ENCODE measurements at regions not wholly inside any gene's neighbourhood (a gene's known extent, or its start where the extent isn't known, plus 50 kb on each side); places are given as distances from the start of the nearest gene placed in this dataset.
"Not testable (repeated sequence)": the region's sequence is repeated elsewhere in the genome, so short reads cannot be mapped to it uniquely, and the experiment has no call there.

DNA sequence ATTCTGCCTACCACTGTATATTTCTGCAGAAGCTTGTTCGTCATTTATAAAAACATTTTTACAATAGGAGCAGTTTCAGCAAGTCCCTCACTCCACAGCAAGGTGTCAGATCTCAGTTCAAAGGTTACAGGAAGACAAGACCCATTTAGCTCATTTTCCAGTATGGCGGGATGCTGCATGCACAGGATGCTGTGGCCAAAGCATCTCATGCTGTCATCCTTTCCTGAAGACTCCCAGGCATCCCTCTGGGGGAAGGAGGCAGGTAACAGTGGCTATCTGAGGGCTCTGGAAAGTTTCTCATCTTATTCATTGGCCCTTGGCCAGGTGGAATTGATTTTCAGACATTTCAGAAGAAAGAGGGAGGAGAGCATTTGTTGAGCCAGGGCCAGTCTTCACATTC, 539.3 kb upstream of the CDH5 start:
- no peaks in the 10 kb centered on the region for H3K36me3 Mint-ChIP-seq (ENCODE audit: insufficient read depth)
- H3K4me3 Mint-ChIP-seq: no peak overlapping the region
- peaks cover 5 to 11% of the 10 kb centered on the region in 2 donors for H3K9me3 Mint-ChIP-seq
- H3K27ac Mint-ChIP-seq: no peak overlapping the region
- no peaks in the 10 kb centered on the region for H3K27me3 Mint-ChIP-seq
- no peak for DNase-seq
- no peak for ATAC-seq (replicated peaks)
- H3K4me1 Mint-ChIP-seq (ENCODE audit: low read depth in 2 of 2): no peaks in the 10 kb centered on the region

DNA sequence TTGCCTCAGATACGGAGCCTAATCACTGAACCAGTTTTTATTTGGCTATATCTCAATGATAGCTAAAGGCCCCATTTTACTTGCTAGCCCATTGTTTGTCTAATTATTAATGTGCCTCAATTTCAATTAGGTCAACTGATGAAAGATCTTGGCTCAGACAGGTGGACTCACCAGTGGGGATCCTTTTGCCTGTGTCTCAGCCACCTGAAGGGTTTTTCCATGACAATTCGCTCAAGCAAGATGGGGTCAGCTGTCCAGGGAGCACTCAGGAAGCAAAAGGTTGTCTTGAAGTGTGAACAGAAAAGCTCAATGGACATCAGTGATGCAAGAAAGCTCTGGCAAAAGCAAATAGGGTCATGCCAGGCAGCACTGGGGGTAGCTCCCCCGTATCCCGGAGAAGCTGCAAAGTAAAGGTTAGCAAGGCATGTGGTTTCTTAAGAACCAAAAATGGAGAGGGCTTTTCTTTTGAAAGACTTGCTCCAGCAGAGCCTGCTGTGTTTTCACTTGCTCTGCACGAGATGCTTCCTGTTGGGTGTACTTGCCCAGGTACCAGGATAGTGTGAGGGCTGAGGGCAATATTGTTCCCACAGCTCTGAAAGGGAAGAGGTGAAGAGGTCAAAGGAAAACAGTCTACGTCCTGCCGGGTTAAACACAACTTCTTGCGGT, 541.2 kb upstream of the CDH5 start:
- Mint-ChIP-seq H3K27ac (no peak overlapping the region), H3K9me3 (peaks cover 5 to 11% of the 10 kb centered on the region in 2 donors), H3K4me3 (no peak overlapping the region), H3K36me3 (ENCODE audit: insufficient read depth) (no peaks in the 10 kb centered on the region), H3K27me3 (no peaks in the 10 kb centered on the region), H3K4me1 (ENCODE audit: low read depth in 2 of 2) (no peaks in the 10 kb centered on the region)
- ATAC-seq (replicated peaks) (no peak), DNase-seq (no peak)

DNA sequence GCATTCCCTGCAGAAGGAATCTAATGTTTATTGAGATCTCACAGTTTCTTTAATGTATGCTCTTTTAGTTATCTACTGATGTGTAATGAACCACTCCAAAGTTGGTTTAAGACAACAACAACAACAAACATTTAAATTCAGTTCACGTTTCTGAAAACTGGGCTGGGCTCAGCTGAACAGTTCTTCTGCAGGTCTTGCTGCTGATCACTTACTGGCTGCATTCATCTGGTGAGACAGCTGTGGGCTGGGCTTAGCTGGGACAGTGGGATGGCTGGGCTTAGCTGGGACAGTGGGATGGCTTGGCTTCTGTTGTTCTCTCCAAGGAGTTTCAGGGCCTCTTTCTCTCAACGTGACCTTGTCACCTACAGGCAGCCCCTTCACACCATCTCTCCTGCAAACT, 544.3 kb upstream of the CDH5 start:
- H3K9me3 Mint-ChIP-seq: peaks cover 0 to 2% of the 10 kb centered on the region in 2 donors
- no peaks in the 10 kb centered on the region for H3K36me3 Mint-ChIP-seq (ENCODE audit: insufficient read depth)
- DNase-seq (no peak), ATAC-seq (replicated peaks) (no peak)
- H3K27me3 Mint-ChIP-seq: no peaks in the 10 kb centered on the region
- no peaks in the 10 kb centered on the region for H3K4me1 Mint-ChIP-seq (ENCODE audit: low read depth in 2 of 2)
- H3K27ac Mint-ChIP-seq: no peak overlapping the region
- no peak overlapping the region for H3K4me3 Mint-ChIP-seq

DNA sequence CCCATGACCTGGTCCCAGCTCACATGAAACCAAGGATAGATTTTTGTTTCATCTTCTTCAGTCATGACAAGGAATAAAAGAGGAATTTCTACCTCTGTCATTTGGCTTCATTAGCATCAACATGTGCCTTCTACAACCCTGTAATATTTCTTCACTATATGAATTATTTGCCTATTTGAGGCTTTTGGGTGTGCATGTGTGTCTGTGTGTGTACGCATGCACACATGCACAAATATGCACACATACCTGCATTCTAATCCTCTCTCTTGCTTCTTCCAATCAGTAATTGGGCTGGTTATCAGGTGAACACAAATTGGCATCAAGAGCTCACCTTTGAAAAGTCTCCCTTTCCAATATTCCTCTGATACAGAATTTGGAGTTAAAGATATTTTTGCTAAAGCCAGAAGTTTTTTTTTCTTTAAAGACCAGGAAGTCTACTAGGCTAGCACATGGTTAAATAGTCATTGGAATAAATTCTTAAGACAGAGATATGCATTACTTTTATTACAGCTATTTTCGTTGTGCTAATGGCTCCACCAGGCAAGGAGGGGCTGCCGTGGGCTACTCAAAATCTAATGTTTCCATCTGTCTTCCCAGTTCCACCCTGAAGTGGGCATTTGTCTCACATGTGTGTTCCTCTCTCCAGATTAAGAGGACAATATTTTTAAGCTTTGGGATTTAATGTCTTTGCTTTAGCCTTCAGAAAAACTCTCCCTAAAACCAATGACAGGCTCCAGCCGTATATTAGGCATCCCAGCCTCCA, 547.2 kb upstream of the CDH5 start:
- H3K27ac Mint-ChIP-seq: no peak overlapping the region
- H3K4me3 Mint-ChIP-seq: no peak overlapping the region
- DNase-seq (no peak), ATAC-seq (replicated peaks) (no peak)
- no peaks in the 10 kb centered on the region for H3K36me3 Mint-ChIP-seq (ENCODE audit: insufficient read depth)
- no peaks in the 10 kb centered on the region for H3K4me1 Mint-ChIP-seq (ENCODE audit: low read depth in 2 of 2)
- no peaks in the 10 kb centered on the region for H3K27me3 Mint-ChIP-seq
- H3K9me3 Mint-ChIP-seq: peaks cover 0 to 2% of the 10 kb centered on the region in 2 donors

DNA sequence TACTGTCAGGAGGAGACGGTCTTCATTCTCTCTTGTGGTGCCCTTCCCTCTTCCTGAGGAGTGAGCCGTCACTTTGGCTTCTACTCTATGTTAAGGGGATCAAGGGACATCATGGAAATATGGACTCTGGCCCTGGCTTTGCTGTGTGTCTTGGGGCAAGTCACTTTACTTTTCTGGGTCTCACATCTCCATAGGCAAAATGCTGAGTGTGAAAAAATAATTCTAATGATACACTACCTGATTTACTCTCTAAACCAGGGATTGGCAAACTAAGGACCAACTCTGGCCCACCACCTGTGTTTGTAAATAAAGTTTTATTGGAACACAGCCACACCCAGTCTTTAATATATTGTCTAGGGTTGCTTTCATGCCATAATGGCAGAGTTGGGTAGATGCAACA, 548.7 kb upstream of the CDH5 start:
- no peaks in the 10 kb centered on the region for H3K36me3 Mint-ChIP-seq (ENCODE audit: insufficient read depth)
- no peak overlapping the region for H3K4me3 Mint-ChIP-seq
- DNase-seq (no peak), ATAC-seq (replicated peaks) (no peak)
- H3K27ac Mint-ChIP-seq: no peak overlapping the region
- H3K4me1 Mint-ChIP-seq (ENCODE audit: low read depth in 2 of 2): no peaks in the 10 kb centered on the region
- H3K9me3 Mint-ChIP-seq: peaks cover 1 to 2% of the 10 kb centered on the region in 2 donors
- no peaks in the 10 kb centered on the region for H3K27me3 Mint-ChIP-seq

DNA sequence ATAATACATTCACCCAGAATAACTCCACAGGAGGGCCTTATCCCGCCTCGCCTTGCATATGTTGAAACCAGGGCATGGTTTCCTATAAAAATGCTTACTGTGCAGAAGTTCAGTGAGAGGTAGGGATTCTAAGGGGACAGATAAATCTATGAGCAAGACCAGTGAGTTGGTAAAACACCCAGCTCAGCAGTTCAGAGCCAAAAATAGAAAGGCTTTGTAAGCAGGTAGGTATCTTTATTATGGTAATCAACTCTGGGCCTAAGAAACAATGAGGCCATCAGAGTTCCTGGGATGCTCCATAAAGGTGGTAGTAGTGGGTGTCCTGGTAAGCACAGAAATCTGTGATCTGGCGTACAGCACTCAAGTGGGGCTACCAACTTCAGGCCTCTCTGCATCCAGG, 549.4 kb upstream of the CDH5 start:
- no peak overlapping the region for H3K4me3 Mint-ChIP-seq

DNA sequence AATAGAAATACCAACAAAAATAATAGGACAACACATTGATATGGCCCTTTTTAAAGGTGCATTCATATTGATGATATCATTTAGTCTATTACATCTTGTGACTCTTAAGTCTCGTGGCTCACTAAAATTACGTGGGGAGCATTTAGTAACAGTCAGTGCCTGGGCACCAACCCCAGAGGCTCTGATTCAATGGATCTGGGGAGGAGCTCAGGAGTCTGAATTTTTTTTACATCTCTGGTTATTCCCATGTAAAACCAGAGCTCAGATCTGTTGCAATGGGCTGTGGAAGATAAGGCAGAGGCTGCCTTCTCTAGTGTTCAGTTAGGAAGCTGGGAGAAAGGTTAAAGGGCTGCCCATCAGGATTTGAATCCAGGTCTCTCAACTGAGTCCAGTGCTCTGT, 549.9 kb upstream of the CDH5 start:
- DNase-seq (no peak), ATAC-seq (replicated peaks) (no peak)
- Mint-ChIP-seq H3K27ac (no peak overlapping the region), H3K9me3 (peaks cover 2 to 6% of the 10 kb centered on the region in 2 donors), H3K36me3 (ENCODE audit: insufficient read depth) (no peaks in the 10 kb centered on the region), H3K4me3 (no peak overlapping the region), H3K27me3 (no peaks in the 10 kb centered on the region), H3K4me1 (ENCODE audit: low read depth in 2 of 2) (no peaks in the 10 kb centered on the region)

More for the DNA sequence above, 549.4 kb upstream of the CDH5 start:
- Mint-ChIP-seq H3K36me3 (ENCODE audit: insufficient read depth) (no peaks in the 10 kb centered on the region), H3K4me1 (ENCODE audit: low read depth in 2 of 2) (no peaks in the 10 kb centered on the region), H3K27me3 (no peaks in the 10 kb centered on the region), H3K27ac (no peak overlapping the region), H3K9me3 (peaks cover 2 to 6% of the 10 kb centered on the region in 2 donors)
- no peak for DNase-seq
- ATAC-seq (replicated peaks): no peak

DNA sequence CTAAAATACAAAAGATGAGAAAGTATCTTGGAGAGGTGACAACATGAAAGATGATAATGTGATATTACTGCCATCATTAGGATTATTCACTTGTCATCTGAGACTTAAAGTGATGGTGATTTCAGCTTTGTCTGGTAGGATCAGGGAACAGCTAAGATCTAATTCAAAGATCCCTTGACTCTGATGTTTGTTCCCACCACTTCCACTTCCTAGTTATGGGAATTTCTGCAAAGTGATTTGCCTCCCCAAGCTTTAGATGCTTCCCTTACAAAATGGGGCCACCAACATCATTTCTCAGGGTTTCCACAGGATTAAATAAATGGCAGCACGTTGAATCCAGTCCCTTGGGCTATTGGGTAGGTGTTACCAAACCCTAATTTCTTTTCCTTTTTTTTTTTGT, 550.8 kb upstream of the CDH5 start:
- no peak for DNase-seq
- H3K27me3 Mint-ChIP-seq: no peaks in the 10 kb centered on the region
- no peaks in the 10 kb centered on the region for H3K4me1 Mint-ChIP-seq (ENCODE audit: low read depth in 2 of 2)
- ATAC-seq (replicated peaks): no peak
- H3K9me3 Mint-ChIP-seq: peaks cover 2 to 6% of the 10 kb centered on the region in 2 donors
- H3K27ac Mint-ChIP-seq: no peak overlapping the region
- no peaks in the 10 kb centered on the region for H3K36me3 Mint-ChIP-seq (ENCODE audit: insufficient read depth)
- no peak overlapping the region for H3K4me3 Mint-ChIP-seq

DNA sequence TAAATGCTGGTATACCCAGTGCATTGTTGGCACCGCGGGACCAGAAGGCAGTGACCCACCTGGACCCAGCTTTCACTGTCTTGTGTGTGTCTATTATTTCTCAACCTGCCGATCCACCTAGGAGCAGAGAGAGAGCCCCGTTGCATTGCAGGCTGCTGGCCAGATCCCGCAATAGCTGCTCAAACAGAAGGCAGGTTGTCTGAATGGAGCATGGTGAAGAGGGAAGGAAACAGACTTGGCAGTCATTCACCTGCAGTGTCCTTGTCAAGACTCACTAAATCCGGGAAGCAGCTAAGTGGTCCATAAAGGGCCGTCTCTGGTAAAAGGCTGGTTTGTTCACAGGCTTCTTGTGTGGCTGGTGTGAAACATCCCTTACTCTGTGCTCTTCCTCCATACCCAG, 552.6 kb upstream of the CDH5 start:
- H3K36me3 Mint-ChIP-seq (ENCODE audit: insufficient read depth); H3K27ac Mint-ChIP-seq; ATAC-seq (replicated peaks); H3K9me3 Mint-ChIP-seq; H3K4me3 Mint-ChIP-seq; H3K27me3 Mint-ChIP-seq; H3K4me1 Mint-ChIP-seq (ENCODE audit: low read depth in 2 of 2); DNase-seq: not testable (repeated sequence)

DNA sequence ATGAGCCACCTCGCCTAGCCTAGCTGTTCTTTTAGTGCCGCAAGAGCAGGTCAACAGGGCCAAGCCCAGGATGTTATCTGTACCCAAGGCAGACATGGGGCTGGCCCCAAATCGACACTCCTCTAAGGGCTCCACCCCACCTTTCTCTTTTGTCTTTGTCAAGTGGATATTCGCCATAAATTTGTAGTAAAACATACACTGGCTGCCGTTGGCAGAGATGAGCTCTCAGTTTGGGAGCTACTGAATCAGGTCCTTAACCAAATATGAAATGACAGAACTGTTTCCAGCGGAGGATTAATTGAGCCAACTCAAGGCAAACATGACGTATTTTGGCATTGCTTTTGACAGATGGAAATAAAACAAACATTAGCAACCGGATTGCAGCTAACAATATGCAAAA, 556.9 kb upstream of the CDH5 start:
- Mint-ChIP-seq H3K27ac (no peak overlapping the region), H3K4me1 (ENCODE audit: low read depth in 2 of 2) (no peaks in the 10 kb centered on the region), H3K27me3 (no peaks in the 10 kb centered on the region), H3K36me3 (ENCODE audit: insufficient read depth) (no peaks in the 10 kb centered on the region), H3K9me3 (peaks cover 6 to 7% of the 10 kb centered on the region in 2 donors), H3K4me3 (no peak overlapping the region)
- ATAC-seq (replicated peaks): no peak
- DNase-seq: no peak

DNA sequence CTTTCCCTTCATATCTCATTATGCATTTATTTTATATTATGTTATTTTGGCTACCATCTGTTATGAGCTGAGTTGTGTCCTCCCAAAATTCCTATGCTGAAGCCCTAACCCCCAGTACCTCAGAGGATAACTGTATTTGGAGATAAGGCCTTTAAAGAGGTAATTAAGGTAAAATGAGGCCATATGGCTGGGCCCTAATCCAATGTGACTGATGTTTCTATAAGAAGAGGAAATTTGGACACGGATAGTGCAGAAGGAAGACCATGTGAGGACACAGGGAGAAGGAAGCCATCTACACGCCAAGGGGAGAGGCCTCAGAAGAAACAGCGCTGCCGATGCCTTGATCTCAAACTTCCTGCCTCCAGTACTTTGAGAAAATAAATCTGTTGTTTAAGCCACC, 557.7 kb upstream of the CDH5 start:
- ATAC-seq (replicated peaks) (no peak), DNase-seq (no peak)
- Mint-ChIP-seq H3K9me3 (peaks cover 6 to 7% of the 10 kb centered on the region in 2 donors), H3K36me3 (ENCODE audit: insufficient read depth) (no peaks in the 10 kb centered on the region), H3K4me1 (ENCODE audit: low read depth in 2 of 2) (no peaks in the 10 kb centered on the region), H3K27me3 (no peaks in the 10 kb centered on the region), H3K4me3 (no peak overlapping the region), H3K27ac (no peak overlapping the region)

DNA sequence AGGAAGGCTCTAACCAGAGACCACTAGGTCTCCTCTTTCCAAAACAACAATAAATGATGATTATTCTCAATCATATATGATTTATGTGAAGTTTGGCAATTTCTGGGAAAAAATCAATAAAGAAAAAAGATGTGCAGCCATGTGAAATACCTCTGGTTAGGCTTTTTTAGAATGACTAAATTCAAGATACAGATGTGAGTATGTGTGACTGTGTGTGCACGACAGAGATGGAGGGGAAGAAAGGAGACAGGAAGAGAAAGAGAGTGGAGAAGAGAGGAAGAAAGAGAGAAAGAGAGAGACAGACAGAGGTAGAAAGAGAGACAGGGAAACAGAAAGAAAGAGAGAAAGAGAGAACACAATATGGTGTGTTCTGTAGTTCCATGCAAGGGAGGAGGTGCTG, 558.6 kb upstream of the CDH5 start:
- peaks cover 5 to 6% of the 10 kb centered on the region in 2 donors for H3K9me3 Mint-ChIP-seq
- no peak for ATAC-seq (replicated peaks)
- H3K4me3 Mint-ChIP-seq: no peak overlapping the region
- H3K36me3 Mint-ChIP-seq (ENCODE audit: insufficient read depth): no peaks in the 10 kb centered on the region
- H3K4me1 Mint-ChIP-seq (ENCODE audit: low read depth in 2 of 2): no peaks in the 10 kb centered on the region
- DNase-seq: no peak
- H3K27me3 Mint-ChIP-seq: no peaks in the 10 kb centered on the region
- no peak overlapping the region for H3K27ac Mint-ChIP-seq

DNA sequence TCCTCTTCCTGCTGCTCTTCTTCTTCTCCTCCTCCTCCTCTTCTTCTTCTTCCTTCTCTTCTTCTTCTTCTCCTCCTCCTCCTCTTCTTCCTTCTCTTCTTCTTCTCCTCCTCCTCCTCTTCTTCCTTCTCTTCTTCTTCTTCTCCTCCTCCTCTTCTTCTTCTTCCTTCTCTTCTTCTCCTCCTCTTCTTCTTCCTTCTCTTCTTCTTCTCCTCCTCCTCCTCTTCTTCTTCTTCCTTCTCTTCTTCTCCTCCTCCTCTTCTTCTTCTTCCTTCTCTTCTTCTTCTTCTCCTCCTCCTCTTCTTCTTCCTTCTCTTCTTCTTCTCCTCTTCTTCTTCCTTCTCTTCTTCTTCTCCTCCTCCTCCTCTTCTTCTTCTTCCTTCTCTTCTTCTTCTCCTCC, 560.8 kb upstream of the CDH5 start:
- DNase-seq; H3K27ac Mint-ChIP-seq; H3K27me3 Mint-ChIP-seq; H3K36me3 Mint-ChIP-seq (ENCODE audit: insufficient read depth); H3K9me3 Mint-ChIP-seq; H3K4me3 Mint-ChIP-seq; H3K4me1 Mint-ChIP-seq (ENCODE audit: low read depth in 2 of 2); ATAC-seq (replicated peaks): not testable (repeated sequence)

DNA sequence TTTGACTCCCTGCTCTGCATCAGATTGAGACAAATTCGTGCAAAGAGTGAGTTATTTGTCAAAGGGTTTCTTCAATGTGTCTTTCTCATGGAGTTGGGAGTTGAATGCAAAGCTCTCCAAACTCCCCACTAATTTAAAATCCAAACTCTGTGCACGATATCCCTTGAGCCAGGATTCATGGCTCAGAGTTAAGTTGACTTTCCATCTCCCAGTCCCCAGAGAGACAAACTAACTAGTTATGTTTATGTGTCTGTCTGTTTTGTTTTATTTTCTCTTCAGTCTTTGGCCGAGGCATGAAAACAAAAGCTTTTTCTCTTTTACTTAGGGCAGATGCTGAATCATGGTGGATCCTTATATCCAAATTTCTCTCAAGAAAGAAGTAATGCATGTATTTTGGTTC, 570.0 kb upstream of the CDH5 start:
- DNase-seq (no peak), ATAC-seq (replicated peaks) (no peak)
- no peaks in the 10 kb centered on the region for H3K27me3 Mint-ChIP-seq
- H3K27ac Mint-ChIP-seq: no peak overlapping the region
- no peaks in the 10 kb centered on the region for H3K36me3 Mint-ChIP-seq (ENCODE audit: insufficient read depth)
- H3K4me3 Mint-ChIP-seq: no peak overlapping the region
- no peaks in the 10 kb centered on the region for H3K4me1 Mint-ChIP-seq (ENCODE audit: low read depth in 2 of 2)
- peaks cover 3 to 32% of the 10 kb centered on the region in 2 donors for H3K9me3 Mint-ChIP-seq
